HG02588 (cell line): ENCODE measurements at regions not wholly inside any gene's neighbourhood (a gene's known extent, or its start where the extent isn't known, plus 50 kb on each side); places are given as distances from the start of the nearest gene placed in this dataset.

Experiments used
- ATAC-seq: cut with Tn5 transposase; IDR thresholded peaks from one replicate; pipeline ENCODE4 v1.9.1; 2021; ENCODE audit warnings: mild to moderate bottlenecking, moderate library complexity; ENCODE audit not compliant: unreplicated experiment

- no peak for ATAC-seq
These were observed 1153.2 kb downstream of the BCL11B start for GRCh38 chr14:98118749-98119148.

- no peak for ATAC-seq
These were observed 1152.3 kb downstream of the BCL11B start for GRCh38 chr14:98119739-98120138.

- ATAC-seq: no peak
These were observed 1151.0 kb downstream of the BCL11B start for GRCh38 chr14:98120831-98121464.

- ATAC-seq: no peak
These were observed 1149.5 kb downstream of the BCL11B start for GRCh38 chr14:98122527-98122926.

- no peak for ATAC-seq
These were observed 1141.3 kb downstream of the BCL11B start for GRCh38 chr14:98130691-98131090.

GRCh38 chr14:98131406-98131805, 1140.6 kb downstream of the BCL11B start:
- no peak for ATAC-seq

GRCh38 chr14:98133806-98134205, 1138.2 kb downstream of the BCL11B start:
- ATAC-seq: no peak

GRCh38 chr14:98136012-98136789, 1135.8 kb downstream of the BCL11B start:
- no peak for ATAC-seq

- no peak for ATAC-seq
These were observed 1134.6 kb downstream of the BCL11B start for GRCh38 chr14:98137131-98138025.

GRCh38 chr14:98138666-98139065, 1133.3 kb downstream of the BCL11B start:
- ATAC-seq: no peak

GRCh38 chr14:98140862-98141530, 1131.0 kb downstream of the BCL11B start:
- ATAC-seq: no peak

GRCh38 chr14:98143566-98143965, 1128.4 kb downstream of the BCL11B start:
- ATAC-seq: no peak

- no peak for ATAC-seq
These were observed 1127.0 kb downstream of the BCL11B start for GRCh38 chr14:98144964-98145363.

GRCh38 chr14:98146416-98146815, 1125.6 kb downstream of the BCL11B start:
- no peak for ATAC-seq

- ATAC-seq: no peak
These were observed 1117.7 kb downstream of the BCL11B start for GRCh38 chr14:98154254-98154653.

- ATAC-seq: no peak
These were observed 1115.6 kb downstream of the BCL11B start for GRCh38 chr14:98156411-98156810.

- no peak for ATAC-seq
These were observed 1111.1 kb downstream of the BCL11B start for GRCh38 chr14:98160901-98161300.

GRCh38 chr14:98161356-98161755, 1110.6 kb downstream of the BCL11B start:
- ATAC-seq: no peak

GRCh38 chr14:98162856-98163805, 1108.9 kb downstream of the BCL11B start:
- ATAC-seq: no peak

- no peak for ATAC-seq
These were observed 1108.1 kb downstream of the BCL11B start for GRCh38 chr14:98163873-98164272.
